HepG2 (cell line): ENCODE measurements at regions not wholly inside any gene's neighbourhood (a gene's known extent, or its start where the extent isn't known, plus 50 kb on each side); places are given as distances from the start of the nearest gene placed in this dataset.

Source experiments
- ATAC-seq: fragments of 200-7000 bp; cut with Tn5 transposase; 3 replicates; pipeline ENCODE4 v1.9.1; 2020; ENCODE audit warnings: mild to moderate bottlenecking, moderate library complexity
- BruUV-seq: library from RNA; stranded (reverse); fragments of 400-500 nt; replicated peaks from 2 replicates; lab custom pipeline; 2021; lab: Mats Ljungman, UMichigan
- CTCF ChIA-PET: fragments of 300-600 bp; formaldehyde crosslinking; extraction: SDS; loops from one replicate; lab custom pipeline; 2021; ENCODE audit warnings: low total read pairs, inconsistent platforms, low intra/inter-chr PET ratio; lab: Yijun Ruan, JAX
- POLR2A ChIA-PET: fragments of 350-600 bp; sonication (Branson Sonifier 250); formaldehyde crosslinking; loops from one replicate; lab custom pipeline; 2020; ENCODE audit warnings: antibody characterized with exemption, inconsistent platforms; lab: Yijun Ruan, JAX
- DNase-seq: peaks from one replicate; pipeline ENCODE4 v3.0.0-alpha.2; 2015; ENCODE audit warnings: low spot score
- FAIRE-seq: peaks from 3 replicates; lab custom pipeline; 2011; peaks lifted over from hg19 to GRCh38; lab: Jason Lieb, UNC
- H2AFZ ChIP-seq: one replicate; pipeline ENCODE4 v1.6.1; 2011; ENCODE audit warnings: low read length, inconsistent platforms
- H3K27ac ChIP-seq: fragments of 300-600 bp; 3 replicates; pipeline ENCODE4 v1.8.0; 2011; ENCODE audit warnings: mixed run types, mild to moderate bottlenecking, mixed read lengths, low read length, inconsistent platforms; ENCODE audit not compliant: insufficient read depth; ENCODE audit errors: extremely low read length
- H3K27me3 ChIP-seq, 2 experiments: fragments of 200-600 bp in 1 of 2; 2 replicates in 1 of 2; 3 replicates in 1 of 2; pipeline versions ENCODE4 v1.6.0 to v1.8.0; 2011; ENCODE audit warnings: low read length in 2 of 2, mild to moderate bottlenecking in 2 of 2, moderate library complexity in 2 of 2, inconsistent platforms in 1 of 2; ENCODE audit not compliant: insufficient read depth in 2 of 2, control insufficient read depth in 1 of 2
- H3K36me3 ChIP-seq, 2 experiments: fragments of 200-600 bp in 1 of 2; replicated peaks in 1 of 2; 2 replicates in 1 of 2; 3 replicates in 1 of 2; pipeline versions ENCODE4 v1.5.1 to v1.8.0; 2011; ENCODE audit warnings: low read length in 2 of 2, inconsistent platforms in 1 of 2; ENCODE audit not compliant: insufficient read depth in 2 of 2, control insufficient read depth in 1 of 2
- H3K4me1 ChIP-seq: 2 replicates; pipeline ENCODE4 v1.5.1; 2012; ENCODE audit warnings: low read length, inconsistent platforms; ENCODE audit not compliant: insufficient read depth
- H3K4me2 ChIP-seq: 2 replicates; pipeline ENCODE4 v1.6.0; 2011; ENCODE audit warnings: low read depth, low read length, inconsistent platforms
- H3K4me3 ChIP-seq, 3 experiments: fragments of 200-600 bp in 1 of 3; sonication (generic), shearing (Covaris generic) in 1 of 3; replicated peaks in 1 of 3; 2 replicates each; pipeline ENCODE4 v1.5.1; 2011 to 2016; ENCODE audit warnings: low read length in 3 of 3, inconsistent platforms in 2 of 3, low read depth in 2 of 3, mild to moderate bottlenecking in 2 of 3, control low read depth in 1 of 3, mixed read lengths in 1 of 3; ENCODE audit not compliant: insufficient read depth in 1 of 3
- H3K79me2 ChIP-seq: one replicate; pipeline ENCODE4 v1.6.1; 2011; ENCODE audit warnings: low read length, inconsistent platforms; ENCODE audit not compliant: insufficient read depth
- H3K9ac ChIP-seq: 2 replicates; pipeline ENCODE4 v1.6.0; 2011; ENCODE audit warnings: mild to moderate bottlenecking, low read depth, low read length, inconsistent platforms; ENCODE audit not compliant: insufficient read depth
- H3K9me3 ChIP-seq: 2 replicates; pipeline ENCODE4 v1.5.1; 2012; ENCODE audit warnings: mild to moderate bottlenecking, low read length
- H4K20me1 ChIP-seq: 2 replicates; pipeline ENCODE4 v1.6.0; 2011; ENCODE audit warnings: inconsistent platforms, mild to moderate bottlenecking, low read length, moderate library complexity; ENCODE audit not compliant: insufficient read depth
- GABPB1 ChIP-seq: IDR thresholded peaks from 2 replicates; pipeline ENCODE4 v1.6.1; 2016; ENCODE audit warnings: mild to moderate bottlenecking, missing genetic modification reagents, moderate library complexity, missing compliant biosample characterization
- KDM5A ChIP-seq: fragments of 200-600 bp; sonication (generic); IDR thresholded peaks from 2 replicates; pipeline ENCODE4 v1.7.0; 2018; ENCODE audit warnings: antibody characterized with exemption, mild to moderate bottlenecking, low read length, borderline replicate concordance
- RBAK ChIP-seq: sonication (generic); formaldehyde crosslinking; IDR thresholded peaks from 2 replicates; pipeline ENCODE4 v1.5.1; 2020; ENCODE audit warnings: mild to moderate bottlenecking, missing genetic modification reagents
- SOX6 ChIP-seq, 2 experiments: fragments of 450-650 bp in 1 of 2; sonication (generic) in 1 of 2; formaldehyde crosslinking in 1 of 2; IDR thresholded peaks; 2 replicates each; pipeline versions ENCODE4 v1.4.0 to v1.6.1; 2017 to 2020; ENCODE audit warnings: antibody characterized with exemption in 1 of 2, mild to moderate bottlenecking in 1 of 2, missing genetic modification reagents in 1 of 2
- SP1 ChIP-seq, 2 experiments: fragments of 450-650 bp in 1 of 2; sonication (generic) in 1 of 2; formaldehyde crosslinking in 1 of 2; IDR thresholded peaks; 2 replicates each; pipeline versions ENCODE4 v1.4.0 to v1.6.1; 2016 to 2020; ENCODE audit warnings: missing genetic modification reagents in 1 of 2
- SP5 ChIP-seq: IDR thresholded peaks from 2 replicates; pipeline ENCODE4 v1.6.1; 2016; ENCODE audit warnings: low read depth, borderline replicate concordance
- TFDP1 ChIP-seq: IDR thresholded peaks from 2 replicates; pipeline ENCODE4 v1.6.1; 2016; ENCODE audit warnings: missing compliant biosample characterization, missing genetic modification reagents, borderline replicate concordance
- ZNF136 ChIP-seq: sonication (generic); formaldehyde crosslinking; IDR thresholded peaks from 2 replicates; pipeline ENCODE4 v1.8.1; 2022; ENCODE audit warnings: low read depth, mild to moderate bottlenecking, moderate library complexity, missing genetic modification reagents
- ZNF749 ChIP-seq: sonication (generic); formaldehyde crosslinking; IDR thresholded peaks from 2 replicates; pipeline ENCODE4 v1.8.0; 2022; ENCODE audit warnings: mild to moderate bottlenecking, missing genetic modification reagents, moderate library complexity, borderline replicate concordance
- ZNF770 ChIP-seq: sonication (generic); formaldehyde crosslinking; IDR thresholded peaks from 2 replicates; pipeline ENCODE4 v1.5.0; 2020; ENCODE audit warnings: mild to moderate bottlenecking, missing genetic modification reagents
- ZNF790 ChIP-seq: sonication (generic); formaldehyde crosslinking; IDR thresholded peaks from 2 replicates; pipeline ENCODE4 v1.8.0; 2022; ENCODE audit warnings: missing genetic modification reagents, mild to moderate bottlenecking, borderline replicate concordance
- WGBS: methylation state at CpG from one replicate; pipeline ENCODE4 v1.1.6; 2017; ENCODE audit warnings: low lambda C conversion rate; 5-methylcytosine and 5-hydroxymethylcytosine counted together
- in situ Hi-C: cut with HindIII; loops from 2 replicates; pipeline ENCODE4 v1.10.0; 2017; ENCODE audit warnings: low pct_unique_long_range_greater_than_20kb; ENCODE audit not compliant: extremely low pct_ligation_motif_present
- intact Hi-C: fragments of 100-400 bp; cut with micrococcal nuclease; formaldehyde crosslinking; loops from one replicate; pipeline ENCODE4 v1.10.0; 2022; ENCODE audit not compliant: unreplicated experiment
- TF ChIP-seq, protein P1 (sequence below): sonication (generic); formaldehyde crosslinking; IDR thresholded peaks from 2 replicates; pipeline ENCODE4 v1.4.0; 2020; ENCODE audit warnings: missing genetic modification reagents, borderline replicate concordance

GRCh38 chr5:89572696-89573095, 689.7 kb upstream of the MEF2C start:
- Histone ChIP-seq H3K9ac (no peak overlapping the region), H3K4me2 (no peak overlapping the region), H3K36me3 (no peaks in the 10 kb centered on the region), H3K27ac (no peak overlapping the region), H3K9me3 (no peaks in the 10 kb centered on the region), H3K4me1 (no peaks in the 10 kb centered on the region), H3K27me3 (no peaks in the 10 kb centered on the region), H3K79me2 (no peaks in the 10 kb centered on the region), H4K20me1 (no peaks in the 10 kb centered on the region), H2AFZ (no peak overlapping the region), H3K4me3 (no peak overlapping the region)
- TF ChIP-seq ZNF790 = no peak
- no peak for TF ChIP-seq ZNF749 (CRISPR knock-in tag)
- no peak for TF ChIP-seq KDM5A
- BruUV-seq = no TSS peak
- intact Hi-C loops (no loop called here), in situ Hi-C loops (no loop called here)
- no peak for DNase-seq
- CTCF ChIA-PET = no interaction called here
- WGBS = 6% methylated on average over 2 of the region's 2 CpGs
- POLR2A ChIA-PET = no interaction called here
- FAIRE-seq = no peak
- ATAC-seq = no peak

- Histone ChIP-seq H2AFZ (no peak overlapping the region), H4K20me1 (no peaks in the 10 kb centered on the region), H3K79me2 (no peaks in the 10 kb centered on the region), H3K9me3 (no peaks in the 10 kb centered on the region), H3K4me2 (no peak overlapping the region), H3K4me3 (no peak overlapping the region), H3K4me1 (no peaks in the 10 kb centered on the region), H3K9ac (no peak overlapping the region), H3K27me3 (no peaks in the 10 kb centered on the region), H3K27ac (no peak overlapping the region), H3K36me3 (no peaks in the 10 kb centered on the region)
- in situ Hi-C loops = no loop called here
- DNase-seq (no peak), FAIRE-seq (no peak), ATAC-seq (no peak)
- CTCF ChIA-PET = no interaction called here
- no TSS peak for BruUV-seq
- POLR2A ChIA-PET = no interaction called here
- 3% methylated on average over 2 of the region's 2 CpGs for WGBS
- intact Hi-C loops = no loop called here
- TF ChIP-seq SP1 (IDR thresholded peaks at IDR 0.05) (no peak), SP1 (CRISPR knock-in tag; IDR thresholded peaks at IDR 0.05) (no peak), GABPB1 (CRISPR knock-in tag) (no peak), SP5 (CRISPR knock-in tag) (no peak), SOX6 (IDR thresholded peaks at IDR 0.05) (no peak), SOX6 (CRISPR knock-in tag; IDR thresholded peaks at IDR 0.05) (no peak), ZNF770 (no peak), ZNF136 (CRISPR knock-in tag) (no peak), RBAK (CRISPR knock-in tag) (no peak), TFDP1 (no peak)
- TF ChIP-seq, protein P1, sequence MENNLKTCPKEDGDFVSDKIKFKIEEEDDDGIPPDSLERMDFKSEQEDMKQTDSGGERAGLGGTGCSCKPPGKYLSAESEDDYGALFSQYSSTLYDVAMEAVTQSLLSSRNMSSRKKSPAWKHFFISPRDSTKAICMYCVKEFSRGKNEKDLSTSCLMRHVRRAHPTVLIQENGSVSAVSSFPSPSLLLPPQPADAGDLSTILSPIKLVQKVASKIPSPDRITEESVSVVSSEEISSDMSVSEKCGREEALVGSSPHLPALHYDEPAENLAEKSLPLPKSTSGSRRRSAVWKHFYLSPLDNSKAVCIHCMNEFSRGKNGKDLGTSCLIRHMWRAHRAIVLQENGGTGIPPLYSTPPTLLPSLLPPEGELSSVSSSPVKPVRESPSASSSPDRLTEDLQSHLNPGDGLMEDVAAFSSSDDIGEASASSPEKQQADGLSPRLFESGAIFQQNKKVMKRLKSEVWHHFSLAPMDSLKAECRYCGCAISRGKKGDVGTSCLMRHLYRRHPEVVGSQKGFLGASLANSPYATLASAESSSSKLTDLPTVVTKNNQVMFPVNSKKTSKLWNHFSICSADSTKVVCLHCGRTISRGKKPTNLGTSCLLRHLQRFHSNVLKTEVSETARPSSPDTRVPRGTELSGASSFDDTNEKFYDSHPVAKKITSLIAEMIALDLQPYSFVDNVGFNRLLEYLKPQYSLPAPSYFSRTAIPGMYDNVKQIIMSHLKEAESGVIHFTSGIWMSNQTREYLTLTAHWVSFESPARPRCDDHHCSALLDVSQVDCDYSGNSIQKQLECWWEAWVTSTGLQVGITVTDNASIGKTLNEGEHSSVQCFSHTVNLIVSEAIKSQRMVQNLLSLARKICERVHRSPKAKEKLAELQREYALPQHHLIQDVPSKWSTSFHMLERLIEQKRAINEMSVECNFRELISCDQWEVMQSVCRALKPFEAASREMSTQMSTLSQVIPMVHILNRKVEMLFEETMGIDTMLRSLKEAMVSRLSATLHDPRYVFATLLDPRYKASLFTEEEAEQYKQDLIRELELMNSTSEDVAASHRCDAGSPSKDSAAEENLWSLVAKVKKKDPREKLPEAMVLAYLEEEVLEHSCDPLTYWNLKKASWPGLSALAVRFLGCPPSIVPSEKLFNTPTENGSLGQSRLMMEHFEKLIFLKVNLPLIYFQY (CRISPR knock-in tag) = no peak
Observed at GRCh38 chr5:89570557-89570956, 687.6 kb upstream of the MEF2C start.
